K562 (cell line): ENCODE measurements at regions not wholly inside any gene's neighbourhood (a gene's known extent, or its start where the extent isn't known, plus 50 kb on each side); places are given as distances from the start of the nearest gene placed in this dataset.

Experiments
- TF ChIP-seq, protein P1 (sequence below), 2 experiments: IDR thresholded peaks in 1 of 2; conservative IDR thresholded peaks in 1 of 2; 2 replicates each; pipeline ENCODE4 v1.6.1; 2016; ENCODE audit warnings: low read depth in 2 of 2, mild to moderate bottlenecking in 1 of 2, missing compliant biosample characterization in 1 of 2, missing genetic modification characterization in 1 of 2, moderate library complexity in 1 of 2
- TF ChIP-seq, protein P2 (sequence below): fragments of 450-650 bp; IDR thresholded peaks from 2 replicates; pipeline ENCODE4 v1.6.1; 2016; ENCODE audit warnings: mild to moderate bottlenecking, moderate library complexity

DNA sequence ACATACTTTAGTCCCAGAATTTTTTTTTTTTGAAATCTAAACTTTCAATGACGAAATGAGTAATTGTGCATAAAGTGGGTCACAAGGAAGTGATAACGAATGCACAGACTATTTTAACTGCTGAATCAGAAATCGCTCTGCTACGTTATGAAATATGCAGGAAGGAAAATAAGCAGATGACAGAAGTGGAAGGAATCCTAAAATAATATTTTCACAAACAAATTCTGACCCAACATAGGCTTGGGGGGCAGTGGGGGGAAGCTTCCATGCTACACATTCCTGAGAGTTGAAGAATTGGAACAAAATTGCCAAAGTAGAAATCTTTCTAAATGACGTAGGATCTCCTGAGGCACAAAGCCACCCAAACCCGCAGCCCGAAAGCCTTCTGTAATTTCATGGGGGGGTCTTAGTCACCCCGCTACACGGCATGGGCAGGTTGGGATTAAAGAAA is 89.6 kb downstream of the ARF6 start (continued):
- TF ChIP-seq, protein P1, sequence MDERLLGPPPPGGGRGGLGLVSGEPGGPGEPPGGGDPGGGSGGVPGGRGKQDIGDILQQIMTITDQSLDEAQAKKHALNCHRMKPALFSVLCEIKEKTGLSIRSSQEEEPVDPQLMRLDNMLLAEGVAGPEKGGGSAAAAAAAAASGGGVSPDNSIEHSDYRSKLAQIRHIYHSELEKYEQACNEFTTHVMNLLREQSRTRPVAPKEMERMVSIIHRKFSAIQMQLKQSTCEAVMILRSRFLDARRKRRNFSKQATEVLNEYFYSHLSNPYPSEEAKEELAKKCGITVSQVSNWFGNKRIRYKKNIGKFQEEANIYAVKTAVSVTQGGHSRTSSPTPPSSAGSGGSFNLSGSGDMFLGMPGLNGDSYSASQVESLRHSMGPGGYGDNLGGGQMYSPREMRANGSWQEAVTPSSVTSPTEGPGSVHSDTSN (CRISPR knock-in tag; IDR thresholded peaks at IDR 0.05; ENCODE audit: low read depth): no peak
- TF ChIP-seq, protein P1 (tag; conservative IDR thresholded peaks at IDR 0.05; ENCODE audit: low read depth): no peak
- TF ChIP-seq, protein P2, sequence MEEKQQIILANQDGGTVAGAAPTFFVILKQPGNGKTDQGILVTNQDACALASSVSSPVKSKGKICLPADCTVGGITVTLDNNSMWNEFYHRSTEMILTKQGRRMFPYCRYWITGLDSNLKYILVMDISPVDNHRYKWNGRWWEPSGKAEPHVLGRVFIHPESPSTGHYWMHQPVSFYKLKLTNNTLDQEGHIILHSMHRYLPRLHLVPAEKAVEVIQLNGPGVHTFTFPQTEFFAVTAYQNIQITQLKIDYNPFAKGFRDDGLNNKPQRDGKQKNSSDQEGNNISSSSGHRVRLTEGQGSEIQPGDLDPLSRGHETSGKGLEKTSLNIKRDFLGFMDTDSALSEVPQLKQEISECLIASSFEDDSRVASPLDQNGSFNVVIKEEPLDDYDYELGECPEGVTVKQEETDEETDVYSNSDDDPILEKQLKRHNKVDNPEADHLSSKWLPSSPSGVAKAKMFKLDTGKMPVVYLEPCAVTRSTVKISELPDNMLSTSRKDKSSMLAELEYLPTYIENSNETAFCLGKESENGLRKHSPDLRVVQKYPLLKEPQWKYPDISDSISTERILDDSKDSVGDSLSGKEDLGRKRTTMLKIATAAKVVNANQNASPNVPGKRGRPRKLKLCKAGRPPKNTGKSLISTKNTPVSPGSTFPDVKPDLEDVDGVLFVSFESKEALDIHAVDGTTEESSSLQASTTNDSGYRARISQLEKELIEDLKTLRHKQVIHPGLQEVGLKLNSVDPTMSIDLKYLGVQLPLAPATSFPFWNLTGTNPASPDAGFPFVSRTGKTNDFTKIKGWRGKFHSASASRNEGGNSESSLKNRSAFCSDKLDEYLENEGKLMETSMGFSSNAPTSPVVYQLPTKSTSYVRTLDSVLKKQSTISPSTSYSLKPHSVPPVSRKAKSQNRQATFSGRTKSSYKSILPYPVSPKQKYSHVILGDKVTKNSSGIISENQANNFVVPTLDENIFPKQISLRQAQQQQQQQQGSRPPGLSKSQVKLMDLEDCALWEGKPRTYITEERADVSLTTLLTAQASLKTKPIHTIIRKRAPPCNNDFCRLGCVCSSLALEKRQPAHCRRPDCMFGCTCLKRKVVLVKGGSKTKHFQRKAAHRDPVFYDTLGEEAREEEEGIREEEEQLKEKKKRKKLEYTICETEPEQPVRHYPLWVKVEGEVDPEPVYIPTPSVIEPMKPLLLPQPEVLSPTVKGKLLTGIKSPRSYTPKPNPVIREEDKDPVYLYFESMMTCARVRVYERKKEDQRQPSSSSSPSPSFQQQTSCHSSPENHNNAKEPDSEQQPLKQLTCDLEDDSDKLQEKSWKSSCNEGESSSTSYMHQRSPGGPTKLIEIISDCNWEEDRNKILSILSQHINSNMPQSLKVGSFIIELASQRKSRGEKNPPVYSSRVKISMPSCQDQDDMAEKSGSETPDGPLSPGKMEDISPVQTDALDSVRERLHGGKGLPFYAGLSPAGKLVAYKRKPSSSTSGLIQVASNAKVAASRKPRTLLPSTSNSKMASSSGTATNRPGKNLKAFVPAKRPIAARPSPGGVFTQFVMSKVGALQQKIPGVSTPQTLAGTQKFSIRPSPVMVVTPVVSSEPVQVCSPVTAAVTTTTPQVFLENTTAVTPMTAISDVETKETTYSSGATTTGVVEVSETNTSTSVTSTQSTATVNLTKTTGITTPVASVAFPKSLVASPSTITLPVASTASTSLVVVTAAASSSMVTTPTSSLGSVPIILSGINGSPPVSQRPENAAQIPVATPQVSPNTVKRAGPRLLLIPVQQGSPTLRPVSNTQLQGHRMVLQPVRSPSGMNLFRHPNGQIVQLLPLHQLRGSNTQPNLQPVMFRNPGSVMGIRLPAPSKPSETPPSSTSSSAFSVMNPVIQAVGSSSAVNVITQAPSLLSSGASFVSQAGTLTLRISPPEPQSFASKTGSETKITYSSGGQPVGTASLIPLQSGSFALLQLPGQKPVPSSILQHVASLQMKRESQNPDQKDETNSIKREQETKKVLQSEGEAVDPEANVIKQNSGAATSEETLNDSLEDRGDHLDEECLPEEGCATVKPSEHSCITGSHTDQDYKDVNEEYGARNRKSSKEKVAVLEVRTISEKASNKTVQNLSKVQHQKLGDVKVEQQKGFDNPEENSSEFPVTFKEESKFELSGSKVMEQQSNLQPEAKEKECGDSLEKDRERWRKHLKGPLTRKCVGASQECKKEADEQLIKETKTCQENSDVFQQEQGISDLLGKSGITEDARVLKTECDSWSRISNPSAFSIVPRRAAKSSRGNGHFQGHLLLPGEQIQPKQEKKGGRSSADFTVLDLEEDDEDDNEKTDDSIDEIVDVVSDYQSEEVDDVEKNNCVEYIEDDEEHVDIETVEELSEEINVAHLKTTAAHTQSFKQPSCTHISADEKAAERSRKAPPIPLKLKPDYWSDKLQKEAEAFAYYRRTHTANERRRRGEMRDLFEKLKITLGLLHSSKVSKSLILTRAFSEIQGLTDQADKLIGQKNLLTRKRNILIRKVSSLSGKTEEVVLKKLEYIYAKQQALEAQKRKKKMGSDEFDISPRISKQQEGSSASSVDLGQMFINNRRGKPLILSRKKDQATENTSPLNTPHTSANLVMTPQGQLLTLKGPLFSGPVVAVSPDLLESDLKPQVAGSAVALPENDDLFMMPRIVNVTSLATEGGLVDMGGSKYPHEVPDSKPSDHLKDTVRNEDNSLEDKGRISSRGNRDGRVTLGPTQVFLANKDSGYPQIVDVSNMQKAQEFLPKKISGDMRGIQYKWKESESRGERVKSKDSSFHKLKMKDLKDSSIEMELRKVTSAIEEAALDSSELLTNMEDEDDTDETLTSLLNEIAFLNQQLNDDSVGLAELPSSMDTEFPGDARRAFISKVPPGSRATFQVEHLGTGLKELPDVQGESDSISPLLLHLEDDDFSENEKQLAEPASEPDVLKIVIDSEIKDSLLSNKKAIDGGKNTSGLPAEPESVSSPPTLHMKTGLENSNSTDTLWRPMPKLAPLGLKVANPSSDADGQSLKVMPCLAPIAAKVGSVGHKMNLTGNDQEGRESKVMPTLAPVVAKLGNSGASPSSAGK: no peak
- TF ChIP-seq, all 486 proteins: peak for 0
